ENCODE measurements at regions not wholly inside any gene's neighbourhood (a gene's known extent, or its start where the extent isn't known, plus 50 kb on each side); places are given as distances from the start of the nearest gene placed in this dataset.

GRCh38 chr3:81279481-81280379 lies 481.7 kb downstream of the GBE1 start:
- DNase-seq (ENCODE audit: low read depth): peak; percentile 62

- peak; percentile 66 for DNase-seq (ENCODE audit: low read depth)
Measured at GRCh38 chr3:81277853-81278252, 483.6 kb downstream of the GBE1 start.

GRCh38 chr3:81274671-81275070 lies 486.8 kb downstream of the GBE1 start:
- peak; percentile 48 for DNase-seq (ENCODE audit: low read depth)

- no peak for DNase-seq (ENCODE audit: low read depth)
Measured at GRCh38 chr3:81270603-81271379, 490.7 kb downstream of the GBE1 start.

GRCh38 chr3:81268526-81268925 lies 492.9 kb downstream of the GBE1 start:
- no peak for DNase-seq (ENCODE audit: low read depth)

- no peak for DNase-seq (ENCODE audit: low read depth)
Measured at GRCh38 chr3:81261996-81262395, 499.4 kb downstream of the GBE1 start.

- no peak for DNase-seq (ENCODE audit: low read depth)
Measured at GRCh38 chr3:81255463-81255862, 506.0 kb downstream of the GBE1 start.

GRCh38 chr3:81251096-81251495 lies 510.3 kb downstream of the GBE1 start:
- no peak for DNase-seq (ENCODE audit: low read depth)

- peak; percentile 89 for DNase-seq (ENCODE audit: low read depth)
Measured at GRCh38 chr3:81249540-81250029, 511.9 kb downstream of the GBE1 start.

GRCh38 chr3:81245501-81245900 lies 515.9 kb downstream of the GBE1 start:
- DNase-seq (ENCODE audit: low read depth): no peak

GRCh38 chr3:81245043-81245442 lies 516.4 kb downstream of the GBE1 start:
- peak; percentile 46 for DNase-seq (ENCODE audit: low read depth)

GRCh38 chr3:81244231-81244630 lies 517.2 kb downstream of the GBE1 start:
- no peak for DNase-seq (ENCODE audit: low read depth)

GRCh38 chr3:81242871-81243270 lies 518.6 kb downstream of the GBE1 start:
- peak; percentile 31 for DNase-seq (ENCODE audit: low read depth)

GRCh38 chr3:81237181-81237580 lies 524.3 kb downstream of the GBE1 start:
- no peak for DNase-seq (ENCODE audit: low read depth)

- DNase-seq (ENCODE audit: low read depth): peak; percentile 63
Measured at GRCh38 chr3:81218023-81218422, 543.4 kb downstream of the GBE1 start.

- no peak for DNase-seq (ENCODE audit: low read depth)
Measured at GRCh38 chr3:81217101-81217500, 544.3 kb downstream of the GBE1 start.

GRCh38 chr3:81216192-81216591 lies 545.3 kb downstream of the GBE1 start:
- peak; percentile 84 for DNase-seq (ENCODE audit: low read depth)

- DNase-seq (ENCODE audit: low read depth): peak; percentile 81
Measured at GRCh38 chr3:81214631-81215030, 546.8 kb downstream of the GBE1 start.

- DNase-seq (ENCODE audit: low read depth): no peak
Measured at GRCh38 chr3:81199587-81199986, 561.9 kb downstream of the GBE1 start.

- DNase-seq (ENCODE audit: low read depth): no peak
Measured at GRCh38 chr3:81198756-81199155, 562.7 kb downstream of the GBE1 start.

GRCh38 chr3:81198216-81198615 lies 563.2 kb downstream of the GBE1 start:
- no peak for DNase-seq (ENCODE audit: low read depth)

- DNase-seq (ENCODE audit: low read depth): no peak
Measured at GRCh38 chr3:81197386-81197785, 564.1 kb downstream of the GBE1 start.

GRCh38 chr3:81195478-81195877 lies 566.0 kb downstream of the GBE1 start:
- peak; percentile 58 for DNase-seq (ENCODE audit: low read depth)

Data from iris pigment epithelial cell (primary cell).